B cell (primary cell): ENCODE measurements at regions not wholly inside any gene's neighbourhood (a gene's known extent, or its start where the extent isn't known, plus 50 kb on each side); places are given as distances from the start of the nearest gene placed in this dataset.

Experiments used
- ATAC-seq: fragments of 200-7000 bp; cut with Tn5 transposase; one replicate; pipeline ENCODE4 v1.10.0; 2021; ENCODE audit warnings: low read depth, mild to moderate bottlenecking, moderate number of reproducible peaks, moderate library complexity
- CTCF ChIA-PET: fragments of 350-600 bp; sonication (Branson Sonifier 250); formaldehyde crosslinking; loops from one replicate; lab custom pipeline; 2021; ENCODE audit warnings: antibody characterized with exemption, inconsistent platforms; lab: Charles Lee
- POLR2A ChIA-PET: fragments of 350-600 bp; sonication (Branson Sonifier 250); formaldehyde crosslinking; loops from one replicate; lab custom pipeline; 2021; ENCODE audit warnings: antibody characterized with exemption; lab: Charles Lee
- DNase-seq: peaks from one replicate; pipeline ENCODE4 v3.0.0; 2013
- H2AFZ ChIP-seq: 2 replicates; pipeline ENCODE4 v1.6.1; 2012; ENCODE audit warnings: mild to moderate bottlenecking, low read depth, low read length; ENCODE audit not compliant: insufficient read depth, poor library complexity, severe bottlenecking
- H3K27ac ChIP-seq, 2 donors: 1 replicate in 1 of 2; 2 replicates in 1 of 2; pipeline ENCODE4 v1.5.1; 2012 to 2013; ENCODE audit warnings: low read length in 2 of 2, mild to moderate bottlenecking in 2 of 2, moderate library complexity in 1 of 2
- H3K27me3 ChIP-seq, 4 experiments: fragments of 200-600 bp in 1 of 4; sonication (generic) in 1 of 4; replicated peaks in 1 of 4; 1 replicate in 2 of 4; 2 replicates in 2 of 4; pipeline versions ENCODE4 v1.6.1 to v1.7.0; 2013 to 2016; ENCODE audit warnings: low read length in 3 of 4, mild to moderate bottlenecking in 2 of 4, mixed read lengths in 1 of 4, moderate library complexity in 1 of 4; ENCODE audit not compliant: insufficient read depth in 4 of 4, control insufficient read depth in 3 of 4; ENCODE audit errors: control extremely low read depth in 1 of 4
- H3K36me3 ChIP-seq, 2 experiments: replicated peaks in 1 of 2; 1 replicate in 1 of 2; 2 replicates in 1 of 2; pipeline versions ENCODE4 v1.6.1 to v1.7.1; 2013; ENCODE audit warnings: low read length in 1 of 2; ENCODE audit not compliant: insufficient read depth in 2 of 2, control insufficient read depth in 1 of 2; ENCODE audit errors: control extremely low read depth in 1 of 2, extremely low read depth in 1 of 2
- H3K4me1 ChIP-seq, 2 donors: fragments of 200-600 bp in 1 of 2; sonication (generic) in 1 of 2; 1 replicate in 1 of 2; 2 replicates in 1 of 2; pipeline versions ENCODE4 v1.5.1 to v1.6.1; 2013 to 2017; ENCODE audit warnings: low read length in 2 of 2; ENCODE audit not compliant: control insufficient read depth in 2 of 2, insufficient read depth in 2 of 2
- H3K4me2 ChIP-seq: replicated peaks from 2 replicates; pipeline ENCODE3; 2012; ENCODE audit warnings: mild to moderate bottlenecking, low read depth, low read length; ENCODE audit not compliant: poor library complexity, severe bottlenecking
- H3K4me3 ChIP-seq, 5 experiments: fragments of 200-600 bp in 1 of 5; sonication (generic) in 1 of 5; 1 replicate in 3 of 5; 2 replicates in 2 of 5; pipeline versions ENCODE4 v1.5.1 to v1.7.0; 2011 to 2016; ENCODE audit warnings: low read length in 4 of 5, mild to moderate bottlenecking in 4 of 5, low read depth in 2 of 5, control low read depth in 1 of 5, moderate library complexity in 1 of 5; ENCODE audit not compliant: insufficient read depth in 1 of 5; ENCODE audit errors: control extremely low read depth in 1 of 5, extremely low read depth in 1 of 5
- H3K79me2 ChIP-seq: fragments of 200-600 bp; sonication (generic); one replicate; pipeline ENCODE4 v1.6.0; 2016; ENCODE audit warnings: low read length; ENCODE audit not compliant: control insufficient read depth, insufficient read depth
- H3K9ac ChIP-seq: fragments of 200-600 bp; sonication (generic); 2 replicates; pipeline ENCODE4 v1.6.1; 2017; ENCODE audit warnings: mild to moderate bottlenecking, low read length, moderate library complexity
- H3K9me3 ChIP-seq, 3 donors: one replicate each; pipeline versions ENCODE4 v1.6.1 to v1.7.1; 2013; ENCODE audit warnings: low read length in 2 of 3; ENCODE audit not compliant: control insufficient read depth in 2 of 3, insufficient read depth in 1 of 3; ENCODE audit errors: control extremely low read depth in 1 of 3
- H4K20me1 ChIP-seq: 2 replicates; pipeline ENCODE4 v1.6.0; 2012; ENCODE audit warnings: mild to moderate bottlenecking, low read length; ENCODE audit not compliant: insufficient read depth, control insufficient read depth, poor library complexity, severe bottlenecking
- H3K27ac Mint-ChIP-seq: one replicate; pipeline ENCODE4 v1.8.0; 2021; ENCODE audit warnings: mixed read lengths
- H3K27me3 Mint-ChIP-seq: one replicate; pipeline ENCODE4 v1.8.0; 2021; ENCODE audit warnings: mixed read lengths
- H3K4me1 Mint-ChIP-seq: one replicate; pipeline ENCODE4 v1.8.0; 2021; ENCODE audit warnings: mixed read lengths
- H3K4me3 Mint-ChIP-seq: one replicate; pipeline ENCODE4 v1.8.0; 2021; ENCODE audit warnings: mixed read lengths
- H3K9me3 Mint-ChIP-seq: one replicate; pipeline ENCODE4 v1.8.0; 2022; ENCODE audit warnings: mixed read lengths; ENCODE audit not compliant: insufficient read depth
- CTCF ChIP-seq: fragments of 200-600 bp; IDR thresholded peaks from one replicate; pipeline ENCODE4 v1.8.0; 2022; ENCODE audit warnings: antibody characterized with exemption, mild to moderate bottlenecking
- EZH2 ChIP-seq: IDR thresholded peaks from 2 replicates; pipeline ENCODE4 v1.6.1; 2012; ENCODE audit warnings: borderline replicate concordance, low read depth, mild to moderate bottlenecking, moderate library complexity, low read length; ENCODE audit not compliant: insufficient read depth, poor library complexity, severe bottlenecking
- WGBS: methylation state at CpG from one replicate; pipeline ENCODE4 v1.1.5; 2013; ENCODE audit warnings: missing lambda C conversion rate; ENCODE audit not compliant: insufficient coverage; 5-methylcytosine and 5-hydroxymethylcytosine counted together
- intact Hi-C: fragments of 100-400 bp; cut with micrococcal nuclease; formaldehyde crosslinking; loops from one replicate; pipeline ENCODE4 v1.10.0; 2022

- H3K27me3 Mint-ChIP-seq = no peaks in the 10 kb centered on the region
- H3K27me3 ChIP-seq = no peaks in the 10 kb centered on the region
- H4K20me1 ChIP-seq = no peaks in the 10 kb centered on the region
- TF ChIP-seq EZH2 = no peak
- TF ChIP-seq CTCF = no peak
- ATAC-seq = no peak
- WGBS = no CpG with 5 or more reads among the region's 2 CpGs
- H3K27ac Mint-ChIP-seq = no peak overlapping the region
- H3K4me3 Mint-ChIP-seq = no peak overlapping the region
- H3K4me3 ChIP-seq = no peak overlapping the region
- no peaks in the 10 kb centered on the region for H3K79me2 ChIP-seq
- no peaks in the 10 kb centered on the region for H3K4me1 ChIP-seq
- DNase-seq = no peak
- intact Hi-C loops = no loop called here
- no peak overlapping the region for H3K9ac ChIP-seq
- ChIA-PET CTCF (interaction anchor here (0.6 kb wide), 1 partner anchor 9 kb away, joined by 3 read pairs; no protein-coding TSS in a partner anchor), POLR2A (no interaction called here)
- H3K9me3 ChIP-seq = peaks cover 0 to 15% (median 5%) of the 10 kb centered on the region in 3 donors
- no peak overlapping the region for H2AFZ ChIP-seq
- no peak overlapping the region for H3K4me2 ChIP-seq
- no peaks in the 10 kb centered on the region for H3K4me1 Mint-ChIP-seq
- no peak overlapping the region for H3K27ac ChIP-seq
- no peaks in the 10 kb centered on the region for H3K36me3 ChIP-seq
- H3K9me3 Mint-ChIP-seq = peaks cover 3% of the 10 kb centered on the region
These were observed 429.4 kb upstream of the PTBP2 start for GRCh38 chr1:96292141-96292540.

- TF ChIP-seq EZH2 (no peak), CTCF (no peak)
- DNase-seq (no peak), ATAC-seq (no peak)
- Histone ChIP-seq H2AFZ (no peak overlapping the region), H3K4me1 (no peaks in the 10 kb centered on the region), H3K4me3 (no peak overlapping the region), H3K36me3 (no peaks in the 10 kb centered on the region), H3K9ac (no peak overlapping the region), H3K9me3 (peaks cover 0 to 4% (median 1%) of the 10 kb centered on the region in 3 donors), H3K27ac (no peak overlapping the region), H3K27me3 (no peaks in the 10 kb centered on the region), H3K4me2 (no peak overlapping the region), H4K20me1 (no peaks in the 10 kb centered on the region), H3K79me2 (no peaks in the 10 kb centered on the region)
- WGBS = no CpG with 5 or more reads among the region's 2 CpGs
- no peaks in the 10 kb centered on the region for H3K27me3 Mint-ChIP-seq
- ChIA-PET CTCF (no interaction called here), POLR2A (no interaction called here)
- intact Hi-C loops = no loop called here
- no peak overlapping the region for H3K27ac Mint-ChIP-seq
- no peaks in the 10 kb centered on the region for H3K4me1 Mint-ChIP-seq
- H3K4me3 Mint-ChIP-seq = no peak overlapping the region
- no peaks in the 10 kb centered on the region for H3K9me3 Mint-ChIP-seq
These were observed 424.6 kb upstream of the PTBP2 start for GRCh38 chr1:96296991-96297390.
